ENCODE measurements at regions not wholly inside any gene's neighbourhood (a gene's known extent, or its start where the extent isn't known, plus 50 kb on each side); places are given as distances from the start of the nearest gene placed in this dataset.

DNA sequence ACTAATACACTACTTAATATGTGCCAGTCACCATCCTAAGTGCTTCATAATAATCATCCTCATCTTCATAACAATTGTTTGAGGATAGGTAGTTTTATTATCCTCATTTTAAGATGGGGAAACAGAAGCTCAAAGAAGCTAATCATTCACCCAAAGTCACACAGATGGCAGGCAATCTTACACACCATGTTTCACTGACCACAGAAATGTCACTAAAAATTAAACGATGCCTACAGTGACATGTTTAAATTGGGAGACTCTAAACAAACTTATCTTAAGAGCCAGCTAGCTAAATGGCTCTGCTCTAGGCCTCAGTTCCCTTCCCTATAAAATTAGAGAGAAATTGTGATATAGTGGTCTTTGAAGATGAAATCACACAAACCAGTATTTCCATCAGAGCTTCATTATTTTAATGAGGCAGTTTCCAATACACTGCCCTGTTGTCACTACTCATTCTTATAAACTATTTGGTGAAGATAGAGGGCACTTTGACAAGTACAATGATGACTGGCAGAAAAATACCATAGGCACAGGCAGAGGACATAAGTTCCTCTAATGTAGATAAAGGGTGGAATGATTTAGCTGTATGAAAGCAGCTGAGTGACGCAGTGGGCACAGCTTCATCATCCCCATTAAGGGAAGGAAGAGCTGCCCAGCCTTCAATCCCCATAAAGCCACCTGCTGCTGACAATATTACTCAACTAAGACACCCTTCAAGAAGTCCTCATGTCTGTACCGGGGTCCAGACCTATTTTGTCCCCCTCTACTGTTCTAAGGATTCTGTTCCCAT lies 224.1 kb downstream of the ACTL7B start:
- TF ChIP-seq SUZ12 (IDR thresholded peaks at IDR 0.05; ENCODE audit: extremely low read depth, insufficient read depth, insufficient read length) (no peak), ZNF274 (IDR thresholded peaks at IDR 0.05; ENCODE audit: low read depth, low read length) (no peak), YY1 (IDR thresholded peaks at IDR 0.05; ENCODE audit: insufficient read depth, insufficient read length) (no peak)

All from NT2/D1 (cell line).